Stomach (tissue), 8 donors: ENCODE measurements at regions not wholly inside any gene's neighbourhood (a gene's known extent, or its start where the extent isn't known, plus 50 kb on each side); places are given as distances from the start of the nearest gene placed in this dataset.

ENCODE experiments used
- DNase-seq, 2 donors: peaks; one replicate each; pipeline versions ENCODE4 v3.0.0 to v3.0.0-alpha.2; 2013 to 2019
- H3K27ac ChIP-seq, 5 donors: fragments of 200-600 bp in 4 of 5; sonication (generic) in 4 of 5; one replicate each; pipeline ENCODE4 v1.5.1; 2013 to 2019; ENCODE audit warnings: mild to moderate bottlenecking in 1 of 5, moderate library complexity in 1 of 5
- H3K27me3 ChIP-seq, 3 donors: fragments of 200-600 bp; sonication (generic); one replicate each; pipeline ENCODE4 v1.5.1; 2017 to 2019; ENCODE audit warnings: mixed run types in 1 of 3
- H3K36me3 ChIP-seq, 4 donors: fragments of 200-600 bp; sonication (generic); 1 replicate in 3 of 4; 2 replicates in 1 of 4; pipeline ENCODE4 v1.5.1; 2016 to 2019
- H3K4me1 ChIP-seq, 4 donors: fragments of 200-600 bp; sonication (generic); one replicate each; pipeline ENCODE4 v1.5.1; 2016 to 2019
- H3K4me3 ChIP-seq, 4 donors: fragments of 200-600 bp; sonication (generic) in 3 of 4; one replicate each; pipeline ENCODE4 v1.5.1; 2016 to 2019; ENCODE audit warnings: mild to moderate bottlenecking in 1 of 4
- H3K9me3 ChIP-seq, 4 donors: fragments of 200-600 bp; sonication (generic); one replicate each; pipeline ENCODE4 v1.5.1; 2016 to 2019
- EP300 ChIP-seq: sonication (generic); formaldehyde crosslinking; IDR thresholded peaks from one replicate; pipeline ENCODE4 v1.6.1; 2017; ENCODE audit warnings: antibody characterized with exemption
- POLR2A ChIP-seq, 4 donors: fragments of 450-650 bp; IDR thresholded peaks; one replicate each; pipeline ENCODE4 v1.6.1; 2016; ENCODE audit warnings: antibody characterized with exemption in 4 of 4, control low read depth in 2 of 4, mild to moderate bottlenecking in 1 of 4, moderate library complexity in 1 of 4
- POLR2AphosphoS5 ChIP-seq, 3 donors: sonication (generic); formaldehyde crosslinking; IDR thresholded peaks; one replicate each; pipeline ENCODE4 v1.6.1; 2016; ENCODE audit warnings: antibody characterized with exemption in 3 of 3
- WGBS, 5 donors: extraction: QIAGEN DNeasy Blood & Tissue Kit in 3 of 5; methylation state at CpG; one replicate each; pipeline versions ENCODE4 v1.1.5 to v1.1.7; 2013 to 2018; 5-methylcytosine and 5-hydroxymethylcytosine counted together
- intact Hi-C: fragments of 100-400 bp; cut with DNase I; formaldehyde crosslinking; loops from one replicate; pipeline ENCODE4 v1.15.1; 2023; ENCODE audit warnings: low total_unique reads
- TF ChIP-seq, protein P1 (sequence below), 7 experiments: fragments of 450-650 bp in 4 of 7; fragments of 200-600 bp in 3 of 7; sonication (generic) in 3 of 7; IDR thresholded peaks; one replicate each; pipeline ENCODE4 v1.5.1; 2016 to 2019; ENCODE audit warnings: antibody characterized with exemption in 7 of 7, control low read depth in 2 of 7, mild to moderate bottlenecking in 1 of 7
- donor health status: healthy with polysubstance abuse.
- donor health status: Bipolar disorder and iron deficiency.
- donor health status: healthy.

DNA sequence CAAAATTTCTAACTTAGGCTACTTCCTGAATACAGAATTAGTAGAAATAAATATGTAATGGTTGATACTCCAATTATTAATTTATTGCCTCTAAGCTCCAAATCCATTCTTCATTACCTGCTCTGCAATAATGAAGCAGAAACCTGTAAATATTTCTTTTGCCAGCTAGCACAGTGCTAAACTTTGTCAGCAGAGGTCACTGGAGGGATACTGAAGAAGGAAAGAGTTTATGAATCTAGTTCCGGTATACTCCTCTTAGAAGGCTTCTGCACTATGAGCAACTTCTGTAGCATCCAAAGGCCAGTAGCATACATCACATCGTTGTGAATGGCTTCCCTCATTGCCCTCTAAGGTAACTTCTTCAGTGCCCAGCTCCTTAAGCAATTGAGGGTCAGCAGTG, 81.0 kb upstream of the LHX8 start:
- Histone ChIP-seq H3K27ac (no peak overlapping the region), H3K4me1 (no peaks in the 10 kb centered on the region)

DNA sequence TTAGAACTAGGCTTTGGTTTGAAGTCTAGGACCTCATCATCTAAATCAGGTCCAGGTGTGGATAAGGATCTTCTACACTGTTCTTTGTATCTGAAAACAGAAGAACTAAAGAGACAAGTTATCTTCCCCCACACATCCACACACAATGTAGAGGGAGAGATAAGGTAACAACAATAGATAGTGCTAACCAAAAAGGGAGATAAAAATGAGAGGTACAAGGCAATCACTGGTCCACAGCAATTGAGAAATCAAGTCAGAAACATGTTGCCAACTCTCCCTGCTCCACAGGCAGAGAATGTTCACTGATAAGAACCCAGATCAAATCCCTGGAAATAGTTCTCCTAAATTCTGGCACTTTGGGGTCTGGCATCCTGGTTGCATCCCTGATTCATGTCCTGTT, 75.8 kb upstream of the LHX8 start:
- TF ChIP-seq, protein P1, sequence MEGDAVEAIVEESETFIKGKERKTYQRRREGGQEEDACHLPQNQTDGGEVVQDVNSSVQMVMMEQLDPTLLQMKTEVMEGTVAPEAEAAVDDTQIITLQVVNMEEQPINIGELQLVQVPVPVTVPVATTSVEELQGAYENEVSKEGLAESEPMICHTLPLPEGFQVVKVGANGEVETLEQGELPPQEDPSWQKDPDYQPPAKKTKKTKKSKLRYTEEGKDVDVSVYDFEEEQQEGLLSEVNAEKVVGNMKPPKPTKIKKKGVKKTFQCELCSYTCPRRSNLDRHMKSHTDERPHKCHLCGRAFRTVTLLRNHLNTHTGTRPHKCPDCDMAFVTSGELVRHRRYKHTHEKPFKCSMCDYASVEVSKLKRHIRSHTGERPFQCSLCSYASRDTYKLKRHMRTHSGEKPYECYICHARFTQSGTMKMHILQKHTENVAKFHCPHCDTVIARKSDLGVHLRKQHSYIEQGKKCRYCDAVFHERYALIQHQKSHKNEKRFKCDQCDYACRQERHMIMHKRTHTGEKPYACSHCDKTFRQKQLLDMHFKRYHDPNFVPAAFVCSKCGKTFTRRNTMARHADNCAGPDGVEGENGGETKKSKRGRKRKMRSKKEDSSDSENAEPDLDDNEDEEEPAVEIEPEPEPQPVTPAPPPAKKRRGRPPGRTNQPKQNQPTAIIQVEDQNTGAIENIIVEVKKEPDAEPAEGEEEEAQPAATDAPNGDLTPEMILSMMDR (IDR thresholded peaks at IDR 0.05) = no peak
- TF ChIP-seq EP300 (no peak), POLR2A (IDR thresholded peaks at IDR 0.05) (no peak), POLR2AphosphoS5 (IDR thresholded peaks at IDR 0.05) (no peak)
- intact Hi-C loops = no loop called here
- H3K27ac ChIP-seq = no peak overlapping the region
- H3K4me1 ChIP-seq = no peaks in the 10 kb centered on the region
- H3K4me3 ChIP-seq = no peak overlapping the region
- H3K9me3 ChIP-seq = peaks cover 0 to 52% (median 17%) of the 10 kb centered on the region in 4 donors
- H3K36me3 ChIP-seq = no peaks in the 10 kb centered on the region
- DNase-seq = no peak
- no peaks in the 10 kb centered on the region for H3K27me3 ChIP-seq

More for the DNA sequence above, 81.0 kb upstream of the LHX8 start:
- no peak for DNase-seq
- no peaks in the 10 kb centered on the region for H3K27me3 ChIP-seq
- 46 to 54% (median 53%) methylated on average over 2 of the region's 2 CpGs for WGBS, 5 donors
- H3K4me3 ChIP-seq = no peak overlapping the region
- H3K36me3 ChIP-seq = no peaks in the 10 kb centered on the region
- peaks cover 0 to 23% (median 8%) of the 10 kb centered on the region in 4 donors for H3K9me3 ChIP-seq
- intact Hi-C loops = no loop called here
- TF ChIP-seq, protein P1 (IDR thresholded peaks at IDR 0.05) = no peak
- no peak for TF ChIP-seq EP300
- no peak for TF ChIP-seq POLR2A (IDR thresholded peaks at IDR 0.05)
- no peak for TF ChIP-seq POLR2AphosphoS5 (IDR thresholded peaks at IDR 0.05)

DNA sequence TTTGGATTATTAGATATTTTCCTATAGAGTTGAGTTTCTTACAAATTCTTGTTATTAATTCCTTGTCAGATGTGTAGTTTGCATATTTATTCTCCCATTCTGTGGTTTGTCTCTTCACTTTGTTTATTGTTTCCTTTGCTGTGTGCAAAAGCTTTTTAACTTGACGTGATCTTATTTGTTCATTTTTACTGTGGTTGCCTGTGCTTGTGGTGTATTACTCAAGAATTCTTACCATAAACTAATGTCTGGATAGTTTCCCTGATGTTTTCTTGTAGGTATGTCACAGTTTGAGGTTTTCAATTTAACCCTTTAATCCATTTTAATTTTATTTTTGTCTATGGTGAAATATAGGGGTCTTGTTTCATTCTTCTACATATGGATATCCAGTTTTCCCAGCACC, 72.1 kb upstream of the LHX8 start:
- Histone ChIP-seq H3K4me1 (no peaks in the 10 kb centered on the region), H3K9me3 (peaks cover 0 to 41% (median 12%) of the 10 kb centered on the region in 4 donors), H3K27ac (no peak overlapping the region), H3K36me3 (no peaks in the 10 kb centered on the region), H3K27me3 (no peaks in the 10 kb centered on the region), H3K4me3 (no peak overlapping the region)
- intact Hi-C loops = no loop called here
- no peak for DNase-seq
- 77 to 91% (median 85%) methylated on average over 1 of the region's 1 CpG for WGBS, 5 donors
- TF ChIP-seq POLR2A (IDR thresholded peaks at IDR 0.05) = no peak
- TF ChIP-seq, protein P1 (IDR thresholded peaks at IDR 0.05) = no peak
- no peak for TF ChIP-seq EP300

DNA sequence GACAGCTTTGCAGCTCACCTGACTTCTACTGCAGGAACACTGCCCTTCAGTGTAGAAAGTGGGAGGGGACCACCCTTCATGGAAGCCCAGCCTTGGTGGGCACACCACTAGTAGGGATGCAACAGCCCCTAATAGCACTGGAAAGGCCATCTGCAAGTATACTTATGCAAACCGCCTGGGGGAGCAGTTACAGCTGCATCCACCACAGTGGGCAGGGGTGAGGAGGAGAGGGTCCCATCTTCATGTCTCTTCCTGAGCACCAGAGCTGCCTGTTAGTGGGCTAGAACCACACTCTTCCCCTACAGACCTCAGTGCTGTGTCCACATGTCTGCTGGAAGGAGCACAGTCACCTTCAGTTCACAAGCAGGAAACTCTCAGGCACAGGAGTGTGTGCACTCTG, 66.2 kb upstream of the LHX8 start:
- TF ChIP-seq POLR2A (IDR thresholded peaks at IDR 0.05) (no peak), EP300 (no peak), POLR2AphosphoS5 (IDR thresholded peaks at IDR 0.05) (no peak)
- TF ChIP-seq, protein P1 (IDR thresholded peaks at IDR 0.05) = no peak
- H3K27me3 ChIP-seq = no peaks in the 10 kb centered on the region
- H3K9me3 ChIP-seq = peaks cover 0 to 25% (median 14%) of the 10 kb centered on the region in 4 donors
- intact Hi-C loops = no loop called here
- 40 to 85% (median 79%) methylated on average over 1 of the region's 1 CpG for WGBS, 5 donors
- no peaks in the 10 kb centered on the region for H3K36me3 ChIP-seq
- no peak for DNase-seq
- no peaks in the 10 kb centered on the region for H3K4me1 ChIP-seq
- H3K4me3 ChIP-seq = no peak overlapping the region
- H3K27ac ChIP-seq = no peak overlapping the region
